ENCODE measurements at regions not wholly inside any gene's neighbourhood (a gene's known extent, or its start where the extent isn't known, plus 50 kb on each side); places are given as distances from the start of the nearest gene placed in this dataset.

GRCh38 chr12:58981961-58982360, 61.7 kb upstream of the LRIG3 start:
- no peak for DNase-seq (ENCODE audit: low read depth)

- no peak for DNase-seq (ENCODE audit: low read depth)
Observed at GRCh38 chr12:58980768-58981167, 60.5 kb upstream of the LRIG3 start.

- DNase-seq (ENCODE audit: low read depth): no peak
Observed at GRCh38 chr12:58978717-58979116, 58.4 kb upstream of the LRIG3 start.

GRCh38 chr12:58977476-58977875, 57.2 kb upstream of the LRIG3 start:
- DNase-seq (ENCODE audit: low read depth): no peak

GRCh38 chr12:58976146-58976545, 55.8 kb upstream of the LRIG3 start:
- DNase-seq (ENCODE audit: low read depth): no peak

Data from EH (cell line).